A673 (cell line): ENCODE measurements at regions not wholly inside any gene's neighbourhood (a gene's known extent, or its start where the extent isn't known, plus 50 kb on each side); places are given as distances from the start of the nearest gene placed in this dataset.

Experiments used
- EZH2 ChIP-seq: fragments of 200-600 bp; sonication (generic); IDR thresholded peaks from 2 replicates; pipeline ENCODE4 v1.6.1; 2017; ENCODE audit warnings: borderline replicate concordance, low read depth, mild to moderate bottlenecking, mixed read lengths, antibody characterized with exemption, low read length; ENCODE audit not compliant: poor library complexity, severe bottlenecking
- TF ChIP-seq, protein P1 (sequence below): fragments of 300-800, 200-600 bp; sonication (generic); conservative IDR thresholded peaks from 2 replicates; pipeline ENCODE4 v1.5.1; 2017; ENCODE audit warnings: low read depth, mild to moderate bottlenecking, antibody characterized with exemption, low read length, moderate library complexity, mixed read lengths

- TF ChIP-seq, protein P1, sequence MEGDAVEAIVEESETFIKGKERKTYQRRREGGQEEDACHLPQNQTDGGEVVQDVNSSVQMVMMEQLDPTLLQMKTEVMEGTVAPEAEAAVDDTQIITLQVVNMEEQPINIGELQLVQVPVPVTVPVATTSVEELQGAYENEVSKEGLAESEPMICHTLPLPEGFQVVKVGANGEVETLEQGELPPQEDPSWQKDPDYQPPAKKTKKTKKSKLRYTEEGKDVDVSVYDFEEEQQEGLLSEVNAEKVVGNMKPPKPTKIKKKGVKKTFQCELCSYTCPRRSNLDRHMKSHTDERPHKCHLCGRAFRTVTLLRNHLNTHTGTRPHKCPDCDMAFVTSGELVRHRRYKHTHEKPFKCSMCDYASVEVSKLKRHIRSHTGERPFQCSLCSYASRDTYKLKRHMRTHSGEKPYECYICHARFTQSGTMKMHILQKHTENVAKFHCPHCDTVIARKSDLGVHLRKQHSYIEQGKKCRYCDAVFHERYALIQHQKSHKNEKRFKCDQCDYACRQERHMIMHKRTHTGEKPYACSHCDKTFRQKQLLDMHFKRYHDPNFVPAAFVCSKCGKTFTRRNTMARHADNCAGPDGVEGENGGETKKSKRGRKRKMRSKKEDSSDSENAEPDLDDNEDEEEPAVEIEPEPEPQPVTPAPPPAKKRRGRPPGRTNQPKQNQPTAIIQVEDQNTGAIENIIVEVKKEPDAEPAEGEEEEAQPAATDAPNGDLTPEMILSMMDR = no peak
- TF ChIP-seq EZH2 = no peak
Measured at GRCh38 chr21:15324542-15324941, 259.7 kb upstream of the NRIP1 start.
